Choroid plexus epithelial cell (primary cell): ENCODE measurements at regions not wholly inside any gene's neighbourhood (a gene's known extent, or its start where the extent isn't known, plus 50 kb on each side); places are given as distances from the start of the nearest gene placed in this dataset.

Experiments
- DNase-seq: peaks from one replicate; pipeline ENCODE4 v3.0.0-alpha.2; 2010; ENCODE audit warnings: low read depth
- H3K4me3 ChIP-seq: 2 replicates; pipeline ENCODE4 v1.5.1; 2011; ENCODE audit warnings: low read depth, mild to moderate bottlenecking, control low read depth, low read length, moderate library complexity
- TF ChIP-seq, protein P1 (sequence below): conservative IDR thresholded peaks from 2 replicates; pipeline ENCODE4 v1.5.1; 2011; ENCODE audit warnings: low read depth, mild to moderate bottlenecking, control low read depth, inconsistent platforms, low read length, moderate library complexity

DNA sequence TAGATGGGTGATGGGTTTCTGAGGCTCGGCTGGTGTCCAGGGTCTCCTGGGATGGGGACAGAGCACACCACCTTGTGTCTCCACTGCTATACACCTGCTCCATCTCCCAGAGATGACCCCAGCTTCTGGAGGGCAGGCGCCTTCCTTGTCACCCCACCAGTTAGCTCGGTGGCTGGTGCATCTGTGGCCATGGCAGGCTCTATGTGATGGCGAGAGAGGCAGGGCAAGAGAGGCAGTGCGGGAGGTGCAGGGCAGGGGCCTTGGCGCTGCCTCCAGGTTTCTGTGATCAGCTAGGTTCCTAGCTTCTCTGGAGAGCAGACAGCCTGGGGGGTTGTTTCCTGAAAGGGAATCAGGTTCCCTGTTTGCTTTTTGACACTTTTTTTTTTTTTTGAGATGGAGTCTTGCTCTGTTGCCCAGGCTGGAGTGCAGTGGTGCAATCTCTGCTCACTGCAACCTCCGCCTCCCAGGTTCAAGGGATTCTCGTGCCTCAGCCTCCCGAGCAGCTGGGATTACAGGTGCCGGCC, 69.0 kb upstream of the ZNF536 start:
- H3K4me3 ChIP-seq, result no peak overlapping the region
- no peak for DNase-seq
- TF ChIP-seq, protein P1, sequence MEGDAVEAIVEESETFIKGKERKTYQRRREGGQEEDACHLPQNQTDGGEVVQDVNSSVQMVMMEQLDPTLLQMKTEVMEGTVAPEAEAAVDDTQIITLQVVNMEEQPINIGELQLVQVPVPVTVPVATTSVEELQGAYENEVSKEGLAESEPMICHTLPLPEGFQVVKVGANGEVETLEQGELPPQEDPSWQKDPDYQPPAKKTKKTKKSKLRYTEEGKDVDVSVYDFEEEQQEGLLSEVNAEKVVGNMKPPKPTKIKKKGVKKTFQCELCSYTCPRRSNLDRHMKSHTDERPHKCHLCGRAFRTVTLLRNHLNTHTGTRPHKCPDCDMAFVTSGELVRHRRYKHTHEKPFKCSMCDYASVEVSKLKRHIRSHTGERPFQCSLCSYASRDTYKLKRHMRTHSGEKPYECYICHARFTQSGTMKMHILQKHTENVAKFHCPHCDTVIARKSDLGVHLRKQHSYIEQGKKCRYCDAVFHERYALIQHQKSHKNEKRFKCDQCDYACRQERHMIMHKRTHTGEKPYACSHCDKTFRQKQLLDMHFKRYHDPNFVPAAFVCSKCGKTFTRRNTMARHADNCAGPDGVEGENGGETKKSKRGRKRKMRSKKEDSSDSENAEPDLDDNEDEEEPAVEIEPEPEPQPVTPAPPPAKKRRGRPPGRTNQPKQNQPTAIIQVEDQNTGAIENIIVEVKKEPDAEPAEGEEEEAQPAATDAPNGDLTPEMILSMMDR, result no peak

DNA sequence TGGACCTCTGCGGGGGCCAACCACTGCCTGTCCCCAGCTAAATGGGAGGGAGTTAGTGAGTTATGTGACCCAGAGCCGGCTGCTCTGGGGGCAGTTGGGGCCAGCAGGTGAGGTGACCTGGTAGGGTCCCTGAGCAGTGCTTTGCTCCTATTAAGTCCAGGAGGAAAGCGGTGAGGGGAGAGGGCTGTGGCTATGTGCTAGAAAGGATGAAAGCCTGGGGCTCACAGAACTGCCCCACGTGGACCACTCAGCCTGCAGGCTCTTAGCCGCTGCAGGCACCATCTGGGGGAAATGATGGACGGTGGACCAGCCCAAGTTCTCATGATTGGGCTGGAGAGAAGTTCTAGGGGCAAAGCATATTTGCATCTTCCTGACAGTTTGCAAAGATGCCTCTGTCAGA, 67.6 kb upstream of the ZNF536 start:
- TF ChIP-seq, protein P1, result no peak
- no peak overlapping the region for H3K4me3 ChIP-seq
- DNase-seq, result no peak

DNA sequence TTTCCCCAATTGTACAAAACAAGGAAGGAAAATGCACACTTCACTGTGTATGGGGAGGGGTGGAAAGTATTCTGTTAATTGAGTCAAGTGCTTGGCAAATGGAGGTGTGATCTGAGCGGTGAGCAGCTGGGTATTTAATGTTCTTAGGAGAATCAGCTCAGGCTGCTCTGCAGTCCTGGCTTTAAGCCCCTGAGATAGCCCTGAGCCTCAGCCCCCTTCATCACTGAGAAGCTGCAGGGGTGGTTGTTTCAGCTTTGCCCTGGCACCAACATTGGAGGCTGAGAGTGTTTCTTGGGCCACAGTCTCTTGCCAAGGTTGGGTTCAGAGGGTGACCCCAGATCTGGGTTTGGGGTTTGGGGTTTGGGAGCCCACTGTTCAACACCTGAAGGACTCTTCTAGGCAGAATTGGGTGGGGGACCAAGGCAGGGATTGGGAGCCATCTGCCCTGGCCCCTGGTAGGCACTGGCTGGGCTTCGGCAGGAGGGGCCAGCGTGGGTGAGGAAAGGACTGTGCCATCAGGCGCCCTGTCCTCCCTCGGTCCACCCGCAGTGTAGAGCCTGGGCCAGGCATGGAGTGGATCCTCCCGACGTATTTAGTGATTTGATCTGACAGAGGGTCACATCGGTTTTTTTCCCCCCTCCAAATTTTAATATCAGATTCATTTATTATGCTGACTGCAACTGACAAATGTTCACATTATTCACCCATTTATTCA, 66.7 kb upstream of the ZNF536 start:
- no peak overlapping the region for H3K4me3 ChIP-seq
- no peak for DNase-seq
- TF ChIP-seq, protein P1, result no peak

DNA sequence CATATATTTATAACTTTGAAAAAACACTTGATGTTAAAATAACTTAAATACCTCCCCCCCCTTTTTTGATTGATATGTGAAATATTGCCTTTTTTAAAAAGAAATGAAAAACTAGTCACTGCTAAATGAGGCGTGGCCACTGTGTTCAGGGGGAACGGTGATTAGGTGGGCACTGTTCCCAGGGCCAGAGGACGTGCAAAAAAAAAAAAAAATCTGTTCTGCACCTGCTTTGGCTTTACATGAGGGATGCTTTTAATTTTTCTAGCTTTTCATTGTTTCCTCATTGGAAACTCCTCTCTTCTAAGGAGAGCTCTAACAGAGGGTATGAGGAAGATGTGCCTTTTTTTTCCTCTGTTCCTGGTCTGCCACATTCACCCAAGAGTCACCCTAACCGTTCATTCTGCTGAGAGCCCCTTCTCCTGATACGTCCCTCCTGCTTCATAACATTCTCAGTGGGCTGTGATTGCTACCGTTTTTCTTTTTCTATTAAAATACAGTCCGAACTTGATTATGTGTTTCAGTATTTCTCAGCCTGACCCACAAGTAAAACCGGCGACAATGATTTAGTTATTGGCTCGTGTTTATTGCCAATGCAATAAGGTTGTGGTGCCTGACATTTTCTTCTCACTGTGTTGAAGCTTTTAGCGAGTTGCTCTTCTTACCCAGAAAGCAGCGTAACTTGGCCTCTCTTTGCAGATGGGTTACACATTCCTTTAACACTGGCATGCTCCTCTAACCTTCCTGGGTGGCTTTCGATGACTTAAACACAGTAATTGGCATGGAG, 64.8 kb upstream of the ZNF536 start:
- H3K4me3 ChIP-seq, result no peak overlapping the region
- DNase-seq, result no peak
- TF ChIP-seq, protein P1, result no peak

DNA sequence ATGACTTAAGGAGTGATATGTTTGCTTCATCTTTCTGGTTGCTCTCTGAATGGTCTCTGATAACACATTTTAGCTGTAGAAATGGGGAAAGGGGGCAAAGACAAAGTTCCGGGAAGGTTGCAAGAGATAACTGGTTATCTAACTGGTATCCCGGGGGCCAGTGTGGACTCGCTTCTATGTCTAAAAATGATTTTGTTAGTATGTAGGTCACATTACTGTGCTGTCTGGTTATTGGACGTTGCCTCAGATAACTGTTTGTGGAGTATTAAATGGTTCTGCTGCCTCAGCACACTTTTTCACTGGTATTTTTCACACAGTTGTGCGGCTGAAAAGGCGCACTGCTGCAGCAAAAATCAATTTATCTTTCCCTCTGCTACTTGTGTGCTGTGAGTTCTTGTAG, 63.0 kb upstream of the ZNF536 start:
- TF ChIP-seq, protein P1, result no peak
- DNase-seq, result no peak
- no peak overlapping the region for H3K4me3 ChIP-seq

DNA sequence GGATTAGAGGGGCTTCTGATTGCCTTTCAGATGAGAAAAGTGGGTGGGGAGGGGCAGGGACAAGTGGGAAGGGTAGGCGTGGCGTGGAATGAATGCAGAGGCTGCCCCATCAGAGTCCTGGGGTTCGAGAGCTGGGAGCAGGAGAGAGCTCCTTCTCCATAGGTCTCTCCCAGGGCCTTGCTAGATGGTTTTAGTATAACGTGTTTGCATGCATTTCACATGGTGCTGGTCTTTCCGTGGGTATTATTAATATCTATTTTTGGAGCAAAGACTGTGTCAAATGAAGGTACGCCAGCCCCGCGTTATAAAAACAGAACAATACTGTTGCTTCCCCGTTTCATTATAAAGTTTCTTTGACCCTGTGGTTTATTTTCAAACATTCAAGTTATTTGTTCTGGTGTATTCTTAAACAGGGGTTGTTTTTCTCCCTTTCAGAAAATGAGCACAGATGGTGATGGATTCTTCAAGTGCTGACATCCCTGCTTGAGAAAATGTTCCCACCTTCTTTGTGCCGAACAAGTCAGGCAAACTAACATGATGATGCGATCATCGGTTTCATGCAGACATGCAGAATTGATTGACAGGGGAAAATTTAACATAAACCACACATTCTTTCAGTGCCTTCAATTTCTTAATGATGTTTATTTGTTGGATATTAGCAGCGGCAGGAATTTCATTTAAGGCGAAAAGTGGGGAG, 62.1 kb upstream of the ZNF536 start:
- DNase-seq, result no peak
- TF ChIP-seq, protein P1, result no peak
- H3K4me3 ChIP-seq, result no peak overlapping the region
